PFSK-1 (cell line): ENCODE measurements at regions not wholly inside any gene's neighbourhood (a gene's known extent, or its start where the extent isn't known, plus 50 kb on each side); places are given as distances from the start of the nearest gene placed in this dataset.

Source experiments
- POLR2AphosphoS5 ChIP-seq: IDR thresholded peaks from 2 replicates; pipeline ENCODE4 v1.6.1; 2012; ENCODE audit warnings: low read depth, mild to moderate bottlenecking, control low read depth, low read length, moderate library complexity
- TF ChIP-seq, protein P1 (sequence below), 2 experiments: IDR thresholded peaks; 2 replicates each; pipeline versions ENCODE4 v1.6.1 to v1.8.0; 2011 to 2012; ENCODE audit warnings: low read depth in 2 of 2, low read length in 2 of 2, control low read depth in 1 of 2, inconsistent platforms in 1 of 2, mild to moderate bottlenecking in 1 of 2, moderate library complexity in 1 of 2; ENCODE audit not compliant: insufficient read depth in 1 of 2

DNA sequence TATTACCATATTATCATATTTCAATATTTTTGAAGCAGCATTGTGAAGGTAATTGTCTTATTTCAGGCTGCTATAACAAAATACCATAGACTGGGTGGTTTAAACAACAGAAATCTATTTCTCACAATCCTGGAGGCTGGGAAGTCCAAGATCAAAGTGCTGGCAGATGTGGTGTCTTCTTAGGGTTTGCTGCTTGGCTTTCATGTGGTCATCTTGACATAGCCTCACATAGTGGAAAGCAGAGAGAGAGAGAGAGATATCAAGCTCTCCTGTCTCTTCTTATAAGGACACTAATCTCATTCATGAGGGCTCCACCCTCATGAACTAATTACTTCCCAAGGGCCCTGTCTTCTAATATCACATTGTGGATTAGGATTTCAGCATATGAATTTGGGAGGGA is 119.7 kb upstream of the NUDT6 start:
- TF ChIP-seq, protein P1, sequence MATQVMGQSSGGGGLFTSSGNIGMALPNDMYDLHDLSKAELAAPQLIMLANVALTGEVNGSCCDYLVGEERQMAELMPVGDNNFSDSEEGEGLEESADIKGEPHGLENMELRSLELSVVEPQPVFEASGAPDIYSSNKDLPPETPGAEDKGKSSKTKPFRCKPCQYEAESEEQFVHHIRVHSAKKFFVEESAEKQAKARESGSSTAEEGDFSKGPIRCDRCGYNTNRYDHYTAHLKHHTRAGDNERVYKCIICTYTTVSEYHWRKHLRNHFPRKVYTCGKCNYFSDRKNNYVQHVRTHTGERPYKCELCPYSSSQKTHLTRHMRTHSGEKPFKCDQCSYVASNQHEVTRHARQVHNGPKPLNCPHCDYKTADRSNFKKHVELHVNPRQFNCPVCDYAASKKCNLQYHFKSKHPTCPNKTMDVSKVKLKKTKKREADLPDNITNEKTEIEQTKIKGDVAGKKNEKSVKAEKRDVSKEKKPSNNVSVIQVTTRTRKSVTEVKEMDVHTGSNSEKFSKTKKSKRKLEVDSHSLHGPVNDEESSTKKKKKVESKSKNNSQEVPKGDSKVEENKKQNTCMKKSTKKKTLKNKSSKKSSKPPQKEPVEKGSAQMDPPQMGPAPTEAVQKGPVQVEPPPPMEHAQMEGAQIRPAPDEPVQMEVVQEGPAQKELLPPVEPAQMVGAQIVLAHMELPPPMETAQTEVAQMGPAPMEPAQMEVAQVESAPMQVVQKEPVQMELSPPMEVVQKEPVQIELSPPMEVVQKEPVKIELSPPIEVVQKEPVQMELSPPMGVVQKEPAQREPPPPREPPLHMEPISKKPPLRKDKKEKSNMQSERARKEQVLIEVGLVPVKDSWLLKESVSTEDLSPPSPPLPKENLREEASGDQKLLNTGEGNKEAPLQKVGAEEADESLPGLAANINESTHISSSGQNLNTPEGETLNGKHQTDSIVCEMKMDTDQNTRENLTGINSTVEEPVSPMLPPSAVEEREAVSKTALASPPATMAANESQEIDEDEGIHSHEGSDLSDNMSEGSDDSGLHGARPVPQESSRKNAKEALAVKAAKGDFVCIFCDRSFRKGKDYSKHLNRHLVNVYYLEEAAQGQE (IDR thresholded peaks at IDR 0.05; ENCODE audit: insufficient read depth in 1 of 2, low read depth in 2 of 2, low read length in 2 of 2): no peak
- TF ChIP-seq POLR2AphosphoS5: no peak
